Thyroid gland (tissue), 4 donors: ENCODE measurements at regions not wholly inside any gene's neighbourhood (a gene's known extent, or its start where the extent isn't known, plus 50 kb on each side); places are given as distances from the start of the nearest gene placed in this dataset.

Experiments used
- DNase-seq, 2 donors: peaks; one replicate each; pipeline ENCODE4 v3.0.0-alpha.2; 2019
- H3K27ac ChIP-seq, 3 donors: fragments of 200-600 bp; sonication (generic); 1 replicate in 2 of 3; 2 replicates in 1 of 3; pipeline ENCODE4 v1.5.1; 2016 to 2019; ENCODE audit warnings: mild to moderate bottlenecking in 1 of 3, moderate library complexity in 1 of 3
- H3K27me3 ChIP-seq: fragments of 200-600 bp; sonication (generic); one replicate; pipeline ENCODE4 v1.5.1; 2019
- H3K36me3 ChIP-seq, 2 donors: fragments of 200-600 bp; sonication (generic); one replicate each; pipeline ENCODE4 v1.5.1; 2016 to 2019
- H3K4me1 ChIP-seq, 2 donors: fragments of 200-600 bp; sonication (generic); one replicate each; pipeline ENCODE4 v1.5.1; 2017 to 2019
- H3K4me3 ChIP-seq, 3 donors: fragments of 200-600 bp; sonication (generic); replicated peaks in 1 of 3; 1 replicate in 2 of 3; 2 replicates in 1 of 3; pipeline ENCODE4 v1.5.1; 2016; ENCODE audit warnings: mild to moderate bottlenecking in 1 of 3
- H3K9me3 ChIP-seq: fragments of 200-600 bp; sonication (generic); one replicate; pipeline ENCODE4 v1.5.1; 2017
- POLR2A ChIP-seq, 2 donors: fragments of 450-650 bp; IDR thresholded peaks; one replicate each; pipeline ENCODE4 v1.6.1; 2017; ENCODE audit warnings: antibody characterized with exemption in 2 of 2, mild to moderate bottlenecking in 2 of 2, moderate library complexity in 1 of 2
- WGBS, 2 donors: methylation state at CpG; one replicate each; pipeline ENCODE4 v1.1.5; 2017; 5-methylcytosine and 5-hydroxymethylcytosine counted together
- intact Hi-C: fragments of 100-400 bp; cut with DNase I; formaldehyde crosslinking; loops from one replicate; pipeline ENCODE4 v1.15.1; 2023
- TF ChIP-seq, protein P1 (sequence below), 6 experiments: fragments of 200-600 bp in 3 of 6; fragments of 450-650 bp in 3 of 6; sonication (generic) in 3 of 6; IDR thresholded peaks; one replicate each; pipeline ENCODE4 v1.5.1; 2016 to 2019; ENCODE audit warnings: antibody characterized with exemption in 6 of 6, mild to moderate bottlenecking in 2 of 6, inconsistent platforms in 1 of 6, moderate library complexity in 1 of 6

DNA sequence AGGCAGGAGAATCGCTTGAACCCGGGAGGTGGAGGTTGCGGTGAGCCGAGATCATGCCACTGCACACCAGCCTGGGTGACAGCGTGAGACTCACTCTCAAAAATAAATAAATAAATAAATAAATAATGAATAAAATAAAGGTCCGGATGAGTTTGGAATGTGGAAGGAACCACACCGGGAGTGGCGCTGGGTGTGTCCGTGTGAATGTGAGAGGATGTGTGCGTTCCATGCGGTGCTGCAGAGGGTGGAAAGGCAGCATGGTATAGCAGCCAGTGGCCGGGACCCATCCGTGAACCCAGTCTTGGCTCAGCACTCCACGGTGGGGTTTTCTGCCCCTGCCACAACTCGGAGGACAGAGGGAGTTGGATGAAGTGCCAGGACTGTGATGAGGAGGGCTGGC lies 56.2 kb upstream of the POFUT2 start:
- Histone ChIP-seq H3K36me3 (no peaks in the 10 kb centered on the region), H3K4me3 (no peak overlapping the region), H3K9me3 (no peaks in the 10 kb centered on the region), H3K4me1 (peaks cover 4 to 18% of the 10 kb centered on the region in 2 donors), H3K27me3 (no peaks in the 10 kb centered on the region), H3K27ac (no peak overlapping the region)
- WGBS, 2 donors: 90 to 96% methylated on average over 15 of the region's 15 CpGs
- no peak for DNase-seq
- intact Hi-C loops: no loop called here
- TF ChIP-seq, protein P1, sequence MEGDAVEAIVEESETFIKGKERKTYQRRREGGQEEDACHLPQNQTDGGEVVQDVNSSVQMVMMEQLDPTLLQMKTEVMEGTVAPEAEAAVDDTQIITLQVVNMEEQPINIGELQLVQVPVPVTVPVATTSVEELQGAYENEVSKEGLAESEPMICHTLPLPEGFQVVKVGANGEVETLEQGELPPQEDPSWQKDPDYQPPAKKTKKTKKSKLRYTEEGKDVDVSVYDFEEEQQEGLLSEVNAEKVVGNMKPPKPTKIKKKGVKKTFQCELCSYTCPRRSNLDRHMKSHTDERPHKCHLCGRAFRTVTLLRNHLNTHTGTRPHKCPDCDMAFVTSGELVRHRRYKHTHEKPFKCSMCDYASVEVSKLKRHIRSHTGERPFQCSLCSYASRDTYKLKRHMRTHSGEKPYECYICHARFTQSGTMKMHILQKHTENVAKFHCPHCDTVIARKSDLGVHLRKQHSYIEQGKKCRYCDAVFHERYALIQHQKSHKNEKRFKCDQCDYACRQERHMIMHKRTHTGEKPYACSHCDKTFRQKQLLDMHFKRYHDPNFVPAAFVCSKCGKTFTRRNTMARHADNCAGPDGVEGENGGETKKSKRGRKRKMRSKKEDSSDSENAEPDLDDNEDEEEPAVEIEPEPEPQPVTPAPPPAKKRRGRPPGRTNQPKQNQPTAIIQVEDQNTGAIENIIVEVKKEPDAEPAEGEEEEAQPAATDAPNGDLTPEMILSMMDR (IDR thresholded peaks at IDR 0.05): no peak
- no peak for TF ChIP-seq POLR2A (IDR thresholded peaks at IDR 0.05)

GRCh38 chr21:45344576-45344975 lies 56.9 kb upstream of the POFUT2 start:
- H3K4me1 ChIP-seq: peaks cover 4 to 16% of the 10 kb centered on the region in 2 donors
- intact Hi-C loops: no loop called here
- WGBS, 2 donors: 92 to 96% methylated on average over 19 to 21 of the region's 21 CpGs
- no peak for DNase-seq
- H3K9me3 ChIP-seq: no peaks in the 10 kb centered on the region
- no peak for TF ChIP-seq POLR2A (IDR thresholded peaks at IDR 0.05)
- TF ChIP-seq, protein P1 (IDR thresholded peaks at IDR 0.05): no peak
- H3K4me3 ChIP-seq: no peak overlapping the region
- no peaks in the 10 kb centered on the region for H3K27me3 ChIP-seq
- H3K27ac ChIP-seq: no peak overlapping the region
- H3K36me3 ChIP-seq: no peaks in the 10 kb centered on the region

DNA sequence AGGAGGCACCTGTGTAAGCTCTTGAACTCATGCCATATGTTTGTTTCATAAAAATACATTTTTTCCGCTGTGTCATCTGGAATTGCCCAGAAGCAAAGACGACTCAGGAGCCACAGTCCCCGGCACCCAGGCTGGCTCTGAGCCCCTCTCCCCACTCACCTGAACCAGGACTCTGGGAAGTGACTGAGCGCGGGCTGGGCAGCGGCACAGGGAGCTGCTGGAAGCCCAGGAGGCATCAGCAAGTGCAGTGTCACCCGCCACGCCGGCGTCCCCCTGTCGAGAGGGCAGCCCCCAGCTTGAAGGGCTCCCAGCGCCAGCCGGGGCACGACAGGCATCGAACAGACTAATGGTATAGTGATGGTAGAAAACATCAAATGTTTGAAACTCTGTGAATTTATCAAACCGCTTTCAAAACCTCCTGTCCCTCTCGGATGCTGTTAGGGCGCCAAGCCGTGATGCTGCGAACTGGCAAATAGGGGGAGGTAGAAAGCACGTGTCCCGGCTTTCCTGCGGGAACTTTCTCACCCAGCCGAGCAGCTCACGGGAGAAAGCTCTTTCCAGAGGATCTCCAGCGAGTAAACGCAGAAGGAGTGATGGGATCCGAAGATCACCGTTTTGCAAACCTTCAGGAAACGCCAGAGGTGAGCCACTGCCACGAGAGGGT lies 57.8 kb upstream of the COL18A1 start:
- Histone ChIP-seq H3K36me3 (no peaks in the 10 kb centered on the region), H3K4me3 (no peak overlapping the region), H3K27ac (no peak overlapping the region), H3K9me3 (no peaks in the 10 kb centered on the region), H3K27me3 (no peaks in the 10 kb centered on the region), H3K4me1 (peaks cover 0 to 27% of the 10 kb centered on the region in 2 donors)
- intact Hi-C loops: no loop called here
- TF ChIP-seq, protein P1 (IDR thresholded peaks at IDR 0.05): no peak
- WGBS, 2 donors: 49 to 54% methylated on average over 23 to 31 of the region's 31 CpGs
- DNase-seq: no peak

GRCh38 chr21:45347712-45348499 lies 57.1 kb upstream of the COL18A1 start:
- Histone ChIP-seq H3K4me1 (peaks cover 0 to 27% of the 10 kb centered on the region in 2 donors), H3K36me3 (no peaks in the 10 kb centered on the region), H3K9me3 (no peaks in the 10 kb centered on the region), H3K27me3 (no peaks in the 10 kb centered on the region), H3K4me3 (no peak overlapping the region), H3K27ac (peak overlapping the region in 2 of 3 donors; percentile 2 to 28)
- DNase-seq: no peak
- no peak for TF ChIP-seq POLR2A (IDR thresholded peaks at IDR 0.05)
- TF ChIP-seq, protein P1 (IDR thresholded peaks at IDR 0.05): no peak
- intact Hi-C loops: no loop called here
- WGBS, 2 donors: 78 to 84% methylated on average over 24 to 25 of the region's 25 CpGs
